ENCODE measurements at regions not wholly inside any gene's neighbourhood (a gene's known extent, or its start where the extent isn't known, plus 50 kb on each side); places are given as distances from the start of the nearest gene placed in this dataset.

DNA sequence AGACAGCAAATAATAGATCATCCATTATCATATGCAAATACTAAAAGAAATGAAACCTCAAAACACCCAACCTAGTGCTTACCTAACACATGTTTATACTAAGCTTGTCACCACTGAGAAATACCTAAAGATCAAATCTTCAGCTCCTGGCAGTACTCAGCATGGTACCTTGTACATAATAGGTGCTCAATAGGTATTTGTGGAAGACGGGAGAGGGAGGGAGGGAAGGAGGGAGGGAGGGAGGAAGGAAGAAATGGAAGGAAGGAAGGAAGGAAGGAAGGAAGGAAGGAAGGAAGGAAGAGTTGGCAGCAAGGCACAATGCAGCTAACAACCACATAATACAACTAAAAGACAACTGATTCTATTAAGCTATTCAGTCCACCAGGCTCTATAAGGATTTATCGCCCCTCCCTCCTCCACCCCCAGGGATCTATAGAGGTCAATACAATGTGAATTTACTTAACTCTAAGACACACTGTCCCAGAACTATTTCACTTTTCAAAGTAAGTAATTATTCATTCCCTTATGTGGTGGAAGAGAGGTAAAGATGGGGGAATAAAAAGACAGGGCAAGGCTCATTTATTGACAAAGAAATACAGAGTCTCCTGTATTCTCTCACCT lies 328.9 kb downstream of the PAPSS1 start:
- H3K36me3 ChIP-seq: no peaks in the 10 kb centered on the region
- 88 to 95% methylated on average over 2 of the region's 2 CpGs for WGBS, 2 donors
- H3K27ac ChIP-seq: no peak overlapping the region
- no peak for TF ChIP-seq EP300 (IDR thresholded peaks at IDR 0.05)
- no peak for TF ChIP-seq POLR2AphosphoS5 (IDR thresholded peaks at IDR 0.05)
- TF ChIP-seq CTCF (IDR thresholded peaks at IDR 0.05): no peak
- no peak for TF ChIP-seq POLR2A (IDR thresholded peaks at IDR 0.05)
- no peaks in the 10 kb centered on the region for H3K9me3 ChIP-seq
- H3K4me3 ChIP-seq: no peak overlapping the region
- intact Hi-C loops (cut with DNase I): no loop called here
- no peaks in the 10 kb centered on the region for H3K27me3 ChIP-seq
- H3K4me1 ChIP-seq: peaks cover 0 to 18% (median 9%) of the 10 kb centered on the region in 4 donors
- no peak for DNase-seq

GRCh38 chr4:107389965-107390364 lies 330.1 kb downstream of the PAPSS1 start:
- DNase-seq: no peak
- Histone ChIP-seq H3K9me3 (no peaks in the 10 kb centered on the region), H3K36me3 (no peaks in the 10 kb centered on the region), H3K4me3 (no peak overlapping the region), H3K27me3 (no peaks in the 10 kb centered on the region), H3K4me1 (peaks cover 0 to 18% (median 9%) of the 10 kb centered on the region in 4 donors), H3K27ac (no peak overlapping the region)
- intact Hi-C loops (cut with DNase I): no loop called here
- TF ChIP-seq EP300 (IDR thresholded peaks at IDR 0.05) (no peak), POLR2A (IDR thresholded peaks at IDR 0.05) (no peak), CTCF (IDR thresholded peaks at IDR 0.05) (no peak), POLR2AphosphoS5 (IDR thresholded peaks at IDR 0.05) (no peak)

- no peak for DNase-seq
- Histone ChIP-seq H3K9me3 (no peaks in the 10 kb centered on the region), H3K4me3 (no peak overlapping the region), H3K27ac (no peak overlapping the region), H3K36me3 (no peaks in the 10 kb centered on the region), H3K27me3 (no peaks in the 10 kb centered on the region), H3K4me1 (peaks cover 0 to 17% (median 9%) of the 10 kb centered on the region in 4 donors)
- intact Hi-C loops (cut with DNase I): no loop called here
- 57 to 77% methylated on average over 3 of the region's 3 CpGs for WGBS, 2 donors
- TF ChIP-seq CTCF (IDR thresholded peaks at IDR 0.05) (no peak), EP300 (IDR thresholded peaks at IDR 0.05) (no peak)
These were observed 331.2 kb downstream of the PAPSS1 start for GRCh38 chr4:107388736-107389274.

DNA sequence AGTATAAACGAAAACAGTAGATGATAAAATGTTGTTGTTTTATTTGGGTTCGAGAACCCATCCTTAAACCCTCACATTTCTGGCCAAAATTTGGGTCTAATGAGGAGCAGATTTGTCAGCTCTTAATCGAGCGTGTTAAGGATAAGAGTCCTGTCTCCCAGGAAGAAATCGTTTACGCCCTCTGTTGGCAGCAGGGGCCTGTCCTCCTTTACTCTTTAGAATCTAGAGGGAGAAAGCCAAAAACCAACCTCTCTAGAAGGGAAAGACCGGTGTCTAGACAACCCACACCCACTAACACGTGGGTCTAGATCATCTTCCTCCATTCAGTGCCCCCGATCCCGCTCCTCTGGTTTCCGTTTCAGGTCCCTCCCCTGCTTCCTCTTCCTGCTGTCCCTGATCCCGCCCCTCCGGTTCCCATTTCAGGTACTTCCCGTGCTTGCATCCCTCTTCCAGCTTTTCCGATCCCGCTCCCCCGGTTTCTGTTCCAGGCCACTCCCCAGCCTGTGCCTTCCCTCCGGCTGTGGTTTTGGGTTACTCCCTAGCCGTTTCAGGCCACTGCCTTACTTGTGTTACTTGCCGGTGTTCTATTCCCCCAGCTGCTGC lies 339.1 kb downstream of the PAPSS1 start:
- TF ChIP-seq CTCF (IDR thresholded peaks at IDR 0.05) (no peak), POLR2A (IDR thresholded peaks at IDR 0.05) (no peak), POLR2AphosphoS5 (IDR thresholded peaks at IDR 0.05) (no peak), EP300 (IDR thresholded peaks at IDR 0.05) (no peak)
- DNase-seq: no peak
- no peak overlapping the region for H3K27ac ChIP-seq
- no peaks in the 10 kb centered on the region for H3K27me3 ChIP-seq
- no peaks in the 10 kb centered on the region for H3K9me3 ChIP-seq
- H3K36me3 ChIP-seq: no peaks in the 10 kb centered on the region
- no peak overlapping the region for H3K4me3 ChIP-seq
- intact Hi-C loops (cut with DNase I): no loop called here
- peaks cover 0 to 9% (median 2%) of the 10 kb centered on the region in 4 donors for H3K4me1 ChIP-seq
- 88 to 91% methylated on average over 20 of the region's 20 CpGs for WGBS, 2 donors
